MM.1S (cell line): ENCODE measurements at regions not wholly inside any gene's neighbourhood (a gene's known extent, or its start where the extent isn't known, plus 50 kb on each side); places are given as distances from the start of the nearest gene placed in this dataset.

Experiments
- EZH2 ChIP-seq: fragments of 300-600 bp; sonication (generic); optimal IDR thresholded peaks from 2 replicates; pipeline ENCODE3; 2017; ENCODE audit warnings: low read depth, mild to moderate bottlenecking, antibody characterized with exemption, low read length, mixed read lengths
- EZH2phosphoT487 ChIP-seq: fragments of 300-600 bp; sonication (generic); IDR thresholded peaks from 2 replicates; pipeline ENCODE4 v1.6.1; 2018; ENCODE audit warnings: antibody characterized with exemption, low read length
- TF ChIP-seq, protein P1 (sequence below): fragments of 300-600 bp; sonication (generic); IDR thresholded peaks from 2 replicates; pipeline ENCODE4 v1.5.1; 2016; ENCODE audit warnings: antibody characterized with exemption, low read length, mixed read lengths

DNA sequence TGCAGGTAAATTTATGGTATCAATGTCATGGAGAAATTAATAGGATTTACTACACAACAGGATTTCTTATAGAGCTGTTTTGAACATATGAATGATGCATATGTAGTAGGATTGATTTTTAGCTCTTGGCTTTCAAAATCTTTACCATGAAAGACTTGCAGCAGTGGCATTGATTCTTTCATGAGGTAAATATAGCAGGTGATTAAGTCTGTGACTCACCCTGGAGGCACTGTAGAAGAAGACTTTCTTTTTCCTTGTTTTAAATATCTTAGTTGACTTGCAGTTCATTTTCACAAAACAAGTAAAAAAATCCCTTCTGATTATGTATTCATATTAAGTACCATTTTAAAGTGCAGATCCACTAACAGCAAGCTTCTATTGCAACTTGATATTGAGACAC is 463.0 kb downstream of the FBXO15 start:
- TF ChIP-seq, protein P1, sequence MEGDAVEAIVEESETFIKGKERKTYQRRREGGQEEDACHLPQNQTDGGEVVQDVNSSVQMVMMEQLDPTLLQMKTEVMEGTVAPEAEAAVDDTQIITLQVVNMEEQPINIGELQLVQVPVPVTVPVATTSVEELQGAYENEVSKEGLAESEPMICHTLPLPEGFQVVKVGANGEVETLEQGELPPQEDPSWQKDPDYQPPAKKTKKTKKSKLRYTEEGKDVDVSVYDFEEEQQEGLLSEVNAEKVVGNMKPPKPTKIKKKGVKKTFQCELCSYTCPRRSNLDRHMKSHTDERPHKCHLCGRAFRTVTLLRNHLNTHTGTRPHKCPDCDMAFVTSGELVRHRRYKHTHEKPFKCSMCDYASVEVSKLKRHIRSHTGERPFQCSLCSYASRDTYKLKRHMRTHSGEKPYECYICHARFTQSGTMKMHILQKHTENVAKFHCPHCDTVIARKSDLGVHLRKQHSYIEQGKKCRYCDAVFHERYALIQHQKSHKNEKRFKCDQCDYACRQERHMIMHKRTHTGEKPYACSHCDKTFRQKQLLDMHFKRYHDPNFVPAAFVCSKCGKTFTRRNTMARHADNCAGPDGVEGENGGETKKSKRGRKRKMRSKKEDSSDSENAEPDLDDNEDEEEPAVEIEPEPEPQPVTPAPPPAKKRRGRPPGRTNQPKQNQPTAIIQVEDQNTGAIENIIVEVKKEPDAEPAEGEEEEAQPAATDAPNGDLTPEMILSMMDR: no peak
- TF ChIP-seq EZH2: no peak
- TF ChIP-seq EZH2phosphoT487: no peak
